ENCODE measurements at regions not wholly inside any gene's neighbourhood (a gene's known extent, or its start where the extent isn't known, plus 50 kb on each side); places are given as distances from the start of the nearest gene placed in this dataset.
A peak's percentile ranks its signal among the peaks of the same experiment; 100 is the strongest.

DNA sequence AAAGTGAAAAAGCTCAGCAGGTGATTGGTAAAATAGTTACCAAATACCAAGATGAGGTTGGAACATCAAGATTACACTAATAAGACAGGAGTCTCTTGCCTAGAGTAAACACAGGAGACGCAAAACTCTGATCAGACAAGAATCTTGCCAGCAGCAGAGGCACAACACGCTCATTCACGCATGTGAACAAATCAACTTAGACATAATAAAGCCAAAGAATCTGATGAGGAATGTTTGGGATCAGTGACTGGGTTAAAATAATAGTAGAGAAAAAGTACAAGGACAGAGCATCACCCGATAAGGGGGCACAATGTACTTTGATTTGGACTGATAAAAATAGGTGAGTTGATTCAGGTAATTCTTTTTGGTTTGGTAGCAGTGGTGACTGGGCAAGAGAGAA lies 159.5 kb upstream of the GRIP1 start:
- H3K36me3 ChIP-seq (replicated peaks), result no peaks in the 10 kb centered on the region
- no peak for DNase-seq (ENCODE audit: low spot score in 2 of 2)
- no peaks in the 10 kb centered on the region for H3K9me3 ChIP-seq
- H3K27me3 ChIP-seq (ENCODE audit: low read depth), result no peaks in the 10 kb centered on the region
- no peaks in the 10 kb centered on the region for H3K4me1 ChIP-seq
- in situ Hi-C loops (cut with MboI; ENCODE audit: low sequenced_read_pairs), result no loop called here
- no peak overlapping the region for H3K4me3 ChIP-seq

DNA sequence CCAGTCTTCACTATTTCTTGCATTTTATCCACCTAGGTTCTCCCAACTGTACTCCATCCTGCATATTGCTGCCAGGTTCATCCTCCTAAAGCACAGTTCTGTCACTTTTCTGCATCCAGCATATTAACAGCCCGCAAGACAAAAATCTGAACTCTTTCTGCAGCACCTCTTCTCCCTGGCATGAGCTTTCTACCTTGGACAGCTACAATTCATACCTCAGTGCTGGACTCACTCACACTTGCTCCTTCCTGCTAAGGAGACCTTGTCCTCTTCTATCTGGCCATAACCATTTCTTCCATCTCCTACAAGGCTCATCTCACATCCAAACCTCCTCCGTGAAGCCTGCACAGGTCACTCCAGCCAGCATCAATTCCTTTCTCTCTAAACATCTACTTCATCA lies 170.1 kb upstream of the GRIP1 start:
- DNase-seq (ENCODE audit: low spot score in 2 of 2), result no peak
- in situ Hi-C loops (cut with MboI; ENCODE audit: low sequenced_read_pairs), result no loop called here
- H3K4me3 ChIP-seq, result no peak overlapping the region
- no peaks in the 10 kb centered on the region for H3K9me3 ChIP-seq
- H3K4me1 ChIP-seq, result no peaks in the 10 kb centered on the region
- H3K36me3 ChIP-seq (replicated peaks), result no peaks in the 10 kb centered on the region
- H3K27me3 ChIP-seq (ENCODE audit: low read depth), result 0 out of 2 replicates have a peak, but pooled peaks cover 2% of the 10 kb centered on the region

DNA sequence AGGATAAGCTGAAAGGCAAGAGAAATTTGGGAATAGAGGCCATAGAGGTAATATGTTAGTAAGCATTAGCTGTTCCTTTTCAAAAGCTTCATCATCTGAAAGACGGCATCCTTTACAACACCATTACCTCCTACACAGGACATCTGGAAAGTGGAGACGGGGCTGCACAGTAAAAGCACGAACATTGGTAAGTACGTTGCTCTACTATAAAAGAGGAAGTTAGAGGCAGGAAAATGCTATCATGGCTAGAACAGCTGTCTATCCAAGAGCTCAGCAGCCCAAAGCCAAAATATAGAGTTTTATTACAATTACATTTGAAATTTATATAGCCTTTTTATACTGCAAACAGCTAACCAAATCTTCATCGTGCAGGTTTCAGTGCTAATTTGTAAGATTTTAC lies 172.3 kb upstream of the GRIP1 start:
- no peaks in the 10 kb centered on the region for H3K36me3 ChIP-seq (replicated peaks)
- DNase-seq (ENCODE audit: low spot score in 2 of 2), result no peak
- in situ Hi-C loops (cut with MboI; ENCODE audit: low sequenced_read_pairs), result no loop called here
- H3K9me3 ChIP-seq, result no peaks in the 10 kb centered on the region
- no peak overlapping the region for H3K4me3 ChIP-seq
- H3K27me3 ChIP-seq (ENCODE audit: low read depth), result 0 out of 2 replicates have a peak, but pooled peaks cover 2% of the 10 kb centered on the region
- no peaks in the 10 kb centered on the region for H3K4me1 ChIP-seq

DNA sequence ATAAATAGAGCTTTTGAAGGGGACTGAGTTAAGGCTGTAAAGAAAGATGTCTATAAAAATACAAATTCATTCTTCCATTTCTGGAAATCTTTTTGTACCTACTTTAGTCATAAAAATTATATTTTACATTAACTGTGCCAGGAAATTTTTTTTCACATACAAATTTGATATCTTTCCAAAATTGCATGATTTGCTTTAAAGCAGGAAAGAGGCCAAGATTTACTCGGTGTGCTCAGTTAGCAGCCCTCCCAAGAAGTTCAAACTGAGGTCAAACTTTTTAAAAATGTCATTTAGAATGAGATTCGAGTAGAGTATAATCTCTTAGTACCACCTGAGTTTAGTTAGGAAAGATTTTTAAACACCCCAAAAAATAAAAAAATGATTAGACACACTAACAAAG lies 173.2 kb upstream of the GRIP1 start:
- Histone ChIP-seq H3K36me3 (replicated peaks) (no peaks in the 10 kb centered on the region), H3K9me3 (no peaks in the 10 kb centered on the region), H3K27me3 (ENCODE audit: low read depth) (0 out of 2 replicates have a peak, but pooled peaks cover 2% of the 10 kb centered on the region), H3K4me1 (no peaks in the 10 kb centered on the region), H3K4me3 (no peak overlapping the region)
- no peak for DNase-seq (ENCODE audit: low spot score in 2 of 2)
- in situ Hi-C loops (cut with MboI; ENCODE audit: low sequenced_read_pairs), result no loop called here

DNA sequence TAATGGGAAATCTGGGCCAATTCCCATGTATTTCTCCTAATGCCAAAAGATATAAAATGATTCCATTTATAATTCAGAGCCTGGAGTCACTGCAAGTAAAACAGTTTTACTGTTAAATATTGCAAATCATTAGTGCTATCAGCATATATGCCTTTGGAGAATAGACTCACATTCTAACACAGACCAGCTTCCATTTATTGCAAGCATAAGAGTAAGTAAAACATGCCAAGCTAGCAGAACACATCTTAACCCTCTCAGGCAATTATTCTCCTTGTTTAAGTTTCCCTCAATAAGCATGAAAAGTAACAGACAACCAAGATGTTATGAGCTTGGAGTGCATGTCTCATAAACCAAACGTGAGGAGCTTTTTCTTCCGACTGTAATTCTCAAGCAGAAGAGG lies 173.9 kb upstream of the GRIP1 start:
- no peaks in the 10 kb centered on the region for H3K36me3 ChIP-seq (replicated peaks)

DNA sequence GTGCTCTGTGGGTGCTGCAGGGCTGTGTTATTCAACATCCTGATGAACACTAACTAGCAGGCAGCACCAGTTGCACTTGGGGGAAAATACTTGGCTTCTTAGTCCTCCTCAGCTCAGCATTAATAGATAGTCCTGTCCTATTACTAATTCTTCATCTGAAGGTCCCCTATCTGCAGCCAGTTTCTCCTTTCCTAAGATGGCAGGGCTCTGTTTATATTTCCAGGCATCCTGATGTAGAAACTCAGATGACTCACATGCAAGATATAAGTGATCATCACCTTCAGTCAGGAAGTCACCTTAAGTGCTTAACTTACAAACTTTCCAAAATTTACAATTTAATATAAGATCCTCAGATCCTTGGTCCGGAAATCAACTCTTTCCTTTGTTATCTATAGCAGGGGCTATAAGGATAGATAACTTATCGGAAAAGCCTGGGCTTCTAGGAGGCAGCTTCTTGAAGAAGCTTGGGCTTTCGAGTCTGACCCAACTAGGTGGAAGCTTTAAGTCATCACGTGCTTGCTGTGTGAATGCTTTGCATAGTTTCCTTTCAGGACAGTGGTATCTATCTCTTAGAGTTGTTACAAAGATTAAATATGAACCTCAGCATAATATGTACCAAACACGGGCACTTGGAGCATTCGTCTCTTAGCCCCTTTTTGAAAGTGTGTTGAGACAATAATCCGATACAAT lies 181.0 kb upstream of the GRIP1 start:
- H3K4me3 ChIP-seq, result no peak overlapping the region
- H3K36me3 ChIP-seq (replicated peaks), result no peaks in the 10 kb centered on the region
- DNase-seq (ENCODE audit: low spot score in 2 of 2), result no peak
- in situ Hi-C loops (cut with MboI; ENCODE audit: low sequenced_read_pairs), result no loop called here
- H3K4me1 ChIP-seq, result no peaks in the 10 kb centered on the region
- no peaks in the 10 kb centered on the region for H3K9me3 ChIP-seq
- H3K27me3 ChIP-seq (ENCODE audit: low read depth), result 0 out of 2 replicates have a peak, but pooled peaks cover 3% of the 10 kb centered on the region

More for the DNA sequence above, 173.9 kb upstream of the GRIP1 start:
- no peak for DNase-seq (ENCODE audit: low spot score in 2 of 2)
- no peaks in the 10 kb centered on the region for H3K4me1 ChIP-seq
- H3K27me3 ChIP-seq (ENCODE audit: low read depth), result 0 out of 2 replicates have a peak, but pooled peaks cover 2% of the 10 kb centered on the region
- H3K4me3 ChIP-seq, result no peak overlapping the region
- no peaks in the 10 kb centered on the region for H3K9me3 ChIP-seq
- in situ Hi-C loops (cut with MboI; ENCODE audit: low sequenced_read_pairs), result no loop called here

DNA sequence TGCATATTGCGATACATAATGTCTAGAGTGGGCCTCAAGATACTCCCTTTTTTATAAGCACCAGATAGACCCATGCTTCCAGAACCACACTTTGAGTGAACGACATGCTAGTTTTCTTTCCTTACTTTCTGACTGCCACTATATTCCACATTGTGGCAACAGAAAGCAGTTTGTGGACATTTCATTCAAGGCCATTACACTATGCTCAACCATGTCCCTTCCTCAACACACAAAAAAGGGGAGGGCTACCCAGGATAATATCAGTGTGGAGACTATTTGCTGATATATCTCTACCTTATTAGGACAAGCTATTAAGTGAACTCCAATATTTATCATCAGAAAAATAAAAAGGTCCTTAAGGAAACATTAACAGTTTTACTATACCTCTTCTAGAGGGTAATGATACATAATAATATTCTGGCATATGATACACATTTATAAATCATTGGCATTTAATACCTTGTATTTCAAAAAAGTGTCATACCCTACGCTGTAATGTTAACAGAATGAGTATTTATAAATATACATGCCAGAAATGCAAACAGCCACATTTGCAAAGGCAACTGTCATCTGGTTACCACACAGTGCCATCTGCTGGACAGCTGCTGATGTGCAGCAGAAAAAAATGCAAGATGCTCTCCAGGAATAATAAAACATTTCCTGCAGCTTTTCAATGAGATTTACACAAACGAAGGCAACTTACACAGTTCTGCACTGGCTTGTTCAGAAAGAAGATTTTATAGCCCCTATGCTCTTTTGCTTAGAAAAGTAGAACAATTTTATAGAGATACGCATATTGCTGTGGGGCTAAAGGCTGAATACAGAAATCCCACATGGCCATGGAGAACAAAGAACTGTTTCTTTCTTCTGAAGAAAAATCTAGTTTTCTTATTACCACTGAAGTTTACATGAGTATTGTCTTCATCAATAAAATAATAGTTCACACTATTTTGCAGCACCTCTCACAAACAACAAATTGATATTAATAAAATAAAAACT lies 182.2 kb upstream of the GRIP1 start:
- no peaks in the 10 kb centered on the region for H3K4me1 ChIP-seq
- no peaks in the 10 kb centered on the region for H3K9me3 ChIP-seq
- DNase-seq (ENCODE audit: low spot score in 2 of 2), result peak in 1 of 2 experiments; percentile 70
- H3K36me3 ChIP-seq (replicated peaks), result no peaks in the 10 kb centered on the region
- in situ Hi-C loops (cut with MboI; ENCODE audit: low sequenced_read_pairs), result no loop called here
- no peak overlapping the region for H3K4me3 ChIP-seq
- 0 out of 2 replicates have a peak, but pooled peaks cover 4% of the 10 kb centered on the region for H3K27me3 ChIP-seq (ENCODE audit: low read depth)

DNA sequence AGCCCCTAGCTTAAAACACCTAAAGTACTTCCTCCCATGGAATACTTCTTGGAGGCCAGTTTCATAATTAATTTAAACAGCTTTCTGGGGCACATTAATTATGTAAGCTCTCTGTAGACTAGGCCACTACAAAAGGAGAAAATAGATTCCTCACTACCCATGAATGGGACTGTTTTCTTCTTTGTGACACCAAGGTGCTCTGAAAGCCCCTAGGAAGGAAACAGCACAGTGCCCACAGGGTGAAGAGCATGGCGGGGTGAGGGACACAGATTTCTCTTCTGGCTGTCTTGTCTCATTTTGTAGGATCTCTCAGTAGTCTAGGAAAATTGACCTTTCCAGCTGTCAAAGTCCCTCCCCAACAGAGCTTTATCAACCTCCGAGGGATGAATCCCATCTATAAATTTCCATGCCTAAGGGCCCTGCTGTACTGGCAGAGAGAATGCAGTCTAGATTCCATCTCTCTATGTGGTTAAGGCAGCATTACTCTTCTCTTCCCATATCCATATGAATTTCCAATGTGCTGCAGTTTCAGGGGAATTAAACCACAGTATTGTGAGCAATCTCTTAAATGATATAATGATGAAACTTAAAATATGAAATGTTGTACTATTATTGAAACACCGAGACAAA lies 183.6 kb upstream of the GRIP1 start:
- H3K4me1 ChIP-seq, result no peaks in the 10 kb centered on the region
- no peaks in the 10 kb centered on the region for H3K36me3 ChIP-seq (replicated peaks)
- no peak for DNase-seq (ENCODE audit: low spot score in 2 of 2)
- no peak overlapping the region for H3K4me3 ChIP-seq
- H3K27me3 ChIP-seq (ENCODE audit: low read depth), result 0 out of 2 replicates have a peak, but pooled peaks cover 4% of the 10 kb centered on the region
- in situ Hi-C loops (cut with MboI; ENCODE audit: low sequenced_read_pairs), result no loop called here
- H3K9me3 ChIP-seq, result no peaks in the 10 kb centered on the region

DNA sequence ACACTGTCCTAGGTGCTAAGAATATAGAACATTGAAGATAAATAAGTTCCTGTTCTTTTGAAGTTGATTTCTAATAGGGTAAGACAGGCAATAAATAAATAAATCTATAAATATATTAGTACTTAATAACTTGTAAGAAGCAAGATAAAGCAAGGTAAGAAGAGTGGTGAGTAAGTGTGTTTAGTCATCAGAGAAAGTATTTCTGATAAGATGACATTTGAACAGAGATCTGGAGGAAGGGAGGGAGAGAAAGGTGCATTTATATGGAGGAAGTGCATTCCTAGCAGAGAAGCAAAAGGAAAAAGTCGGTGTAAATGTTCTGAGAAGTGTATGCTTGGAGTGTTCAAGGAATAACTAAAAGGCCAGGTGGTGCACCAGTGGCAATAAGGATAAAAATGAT lies 184.4 kb upstream of the GRIP1 start:
- in situ Hi-C loops (cut with MboI; ENCODE audit: low sequenced_read_pairs), result no loop called here
- H3K36me3 ChIP-seq (replicated peaks), result no peaks in the 10 kb centered on the region
- DNase-seq (ENCODE audit: low spot score in 2 of 2), result no peak
- H3K27me3 ChIP-seq (ENCODE audit: low read depth), result 0 out of 2 replicates have a peak, but pooled peaks cover 4% of the 10 kb centered on the region
- no peak overlapping the region for H3K4me3 ChIP-seq
- no peaks in the 10 kb centered on the region for H3K9me3 ChIP-seq
- H3K4me1 ChIP-seq, result no peaks in the 10 kb centered on the region

DNA sequence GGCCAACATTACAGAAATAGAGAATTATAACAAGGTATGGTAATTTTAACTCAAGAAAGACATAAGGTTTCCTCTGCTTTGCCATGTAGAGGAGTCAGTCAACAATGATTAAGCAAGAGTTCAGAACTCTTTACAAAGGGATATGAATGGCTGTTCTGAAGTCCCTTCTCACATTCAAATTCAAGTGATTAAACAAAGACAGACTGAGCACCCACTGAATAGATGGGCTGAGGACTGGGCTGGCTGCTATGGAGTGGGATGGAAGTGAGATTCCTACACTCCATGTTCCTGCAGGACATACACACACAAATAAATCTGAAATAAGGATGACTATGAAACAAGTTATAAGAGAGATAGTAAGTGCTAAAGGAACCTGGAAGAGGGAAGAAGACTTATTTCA lies 199.0 kb upstream of the GRIP1 start:
- Histone ChIP-seq H3K36me3 (replicated peaks) (no peaks in the 10 kb centered on the region), H3K4me3 (no peak overlapping the region), H3K9me3 (no peaks in the 10 kb centered on the region), H3K4me1 (peaks cover 3% of the 10 kb centered on the region; the same call in 1 of the 2 replicates), H3K27me3 (ENCODE audit: low read depth) (no peaks in the 10 kb centered on the region)
- in situ Hi-C loops (cut with MboI; ENCODE audit: low sequenced_read_pairs), result no loop called here
- DNase-seq (ENCODE audit: low spot score in 2 of 2), result peak; percentile 13 to 53

DNA sequence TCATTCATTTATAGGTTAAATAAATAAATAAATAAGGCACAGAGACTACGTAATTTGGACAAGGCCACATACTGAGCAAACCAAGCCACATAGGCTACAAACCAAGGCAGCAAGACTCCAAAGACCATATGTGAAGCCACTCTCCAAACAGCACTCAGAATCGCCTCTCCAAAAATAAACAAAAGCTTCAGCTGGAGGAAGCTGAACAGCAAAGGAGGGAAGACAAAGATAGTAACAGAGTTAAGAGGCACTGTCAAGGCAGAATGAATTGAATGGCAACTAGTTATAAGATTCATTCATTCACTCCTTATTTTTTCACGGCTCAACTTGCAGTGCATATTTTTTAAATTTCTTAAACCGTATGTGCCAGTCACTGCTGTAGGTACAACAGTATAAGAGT lies 200.5 kb upstream of the GRIP1 start:
- no peaks in the 10 kb centered on the region for H3K9me3 ChIP-seq
- H3K4me1 ChIP-seq, result peaks cover 3% of the 10 kb centered on the region; the same call in 1 of the 2 replicates
- no peak for DNase-seq (ENCODE audit: low spot score in 2 of 2)
- no peaks in the 10 kb centered on the region for H3K27me3 ChIP-seq (ENCODE audit: low read depth)
- no peaks in the 10 kb centered on the region for H3K36me3 ChIP-seq (replicated peaks)
- in situ Hi-C loops (cut with MboI; ENCODE audit: low sequenced_read_pairs), result no loop called here
- no peak overlapping the region for H3K4me3 ChIP-seq

DNA sequence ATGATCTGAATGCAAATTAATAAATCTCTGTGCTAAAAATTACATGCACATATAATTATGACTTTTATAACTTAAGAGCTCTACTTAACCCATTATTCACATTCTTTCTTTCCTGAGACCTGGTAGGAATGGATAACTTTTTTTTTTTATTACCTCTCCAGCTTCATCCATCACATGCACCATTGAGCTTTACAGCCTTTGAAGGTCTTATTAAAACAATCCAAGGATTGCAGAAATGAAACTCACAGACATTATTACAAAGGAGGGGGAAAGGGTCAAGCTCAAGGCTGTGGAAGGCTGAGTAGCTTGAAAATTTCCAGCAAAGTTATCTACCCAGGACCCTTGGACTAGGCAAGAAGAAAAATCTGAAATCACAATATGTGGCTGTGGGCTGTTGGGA lies 202.5 kb upstream of the GRIP1 start:
- in situ Hi-C loops (cut with MboI; ENCODE audit: low sequenced_read_pairs), result no loop called here
- no peak for DNase-seq (ENCODE audit: low spot score in 2 of 2)
- peaks cover 3% of the 10 kb centered on the region; the same call in 1 of the 2 replicates for H3K4me1 ChIP-seq
- H3K9me3 ChIP-seq, result no peaks in the 10 kb centered on the region
- no peaks in the 10 kb centered on the region for H3K27me3 ChIP-seq (ENCODE audit: low read depth)
- H3K36me3 ChIP-seq (replicated peaks), result no peaks in the 10 kb centered on the region
- H3K4me3 ChIP-seq, result no peak overlapping the region

DNA sequence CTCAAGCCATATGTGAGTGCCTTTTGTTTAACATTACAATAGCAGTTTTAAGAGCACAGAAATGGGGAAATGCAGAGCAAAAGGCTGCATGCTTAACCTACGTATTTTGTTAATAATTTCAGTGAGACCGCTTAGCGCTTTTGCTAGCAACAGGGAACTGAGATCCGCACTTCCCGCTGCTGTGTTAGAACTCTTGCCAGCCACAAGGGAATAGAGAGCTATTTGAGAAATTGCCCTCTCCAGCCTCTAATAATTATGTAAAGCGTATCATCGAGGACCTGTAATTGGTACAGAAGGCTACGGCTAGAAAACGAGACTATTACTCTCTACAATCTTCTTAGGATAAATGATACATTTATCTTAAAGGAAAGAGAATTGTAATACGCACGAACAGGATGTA lies 205.2 kb upstream of the GRIP1 start:
- in situ Hi-C loops (cut with MboI; ENCODE audit: low sequenced_read_pairs), result no loop called here
- Histone ChIP-seq H3K9me3 (no peaks in the 10 kb centered on the region), H3K4me1 (no peaks in the 10 kb centered on the region)

More for the DNA sequence above, 205.2 kb upstream of the GRIP1 start:
- H3K27me3 ChIP-seq (ENCODE audit: low read depth), result no peaks in the 10 kb centered on the region
- no peak for DNase-seq (ENCODE audit: low spot score in 2 of 2)
- no peak overlapping the region for H3K4me3 ChIP-seq
- H3K36me3 ChIP-seq (replicated peaks), result no peaks in the 10 kb centered on the region

Data from HAP-1 (cell line).